Liver (tissue), 8 donors: ENCODE measurements at regions not wholly inside any gene's neighbourhood (a gene's known extent, or its start where the extent isn't known, plus 50 kb on each side); places are given as distances from the start of the nearest gene placed in this dataset.

Experiments used
- DNase-seq: peaks from one replicate; pipeline ENCODE4 v3.0.0-alpha.2; 2017; ENCODE audit warnings: low spot score
- H3K27ac ChIP-seq, 2 donors: one replicate each; pipeline ENCODE4 v1.7.0; 2013; ENCODE audit warnings: inconsistent platforms in 2 of 2, low read length in 2 of 2, control low read depth in 1 of 2, low read depth in 1 of 2, mild to moderate bottlenecking in 1 of 2
- H3K27me3 ChIP-seq, 4 donors: one replicate each; pipeline versions ENCODE4 v1.6.1 to v1.7.0; 2013; ENCODE audit warnings: low read length in 3 of 4, inconsistent platforms in 1 of 4, mild to moderate bottlenecking in 1 of 4, moderate library complexity in 1 of 4; ENCODE audit not compliant: control insufficient read depth in 4 of 4, insufficient read depth in 4 of 4
- H3K36me3 ChIP-seq, 4 donors: one replicate each; pipeline versions ENCODE4 v1.6.1 to v1.7.0; 2013; ENCODE audit warnings: low read length in 3 of 4, mild to moderate bottlenecking in 3 of 4, low read depth in 1 of 4, moderate library complexity in 1 of 4; ENCODE audit not compliant: control insufficient read depth in 4 of 4, insufficient read depth in 3 of 4
- H3K4me1 ChIP-seq, 4 donors: one replicate each; pipeline versions ENCODE4 v1.6.1 to v1.7.0; 2013; ENCODE audit warnings: low read length in 3 of 4, mild to moderate bottlenecking in 3 of 4, moderate library complexity in 1 of 4; ENCODE audit not compliant: control insufficient read depth in 4 of 4, insufficient read depth in 4 of 4
- H3K4me3 ChIP-seq, 3 donors: one replicate each; pipeline versions ENCODE4 v1.6.1 to v1.7.0; 2013; ENCODE audit warnings: low read length in 3 of 3, control low read depth in 1 of 3, low read depth in 1 of 3, mild to moderate bottlenecking in 1 of 3
- H3K9ac ChIP-seq, 2 donors: one replicate each; pipeline ENCODE4 v1.7.0; 2013; ENCODE audit warnings: low read length in 2 of 2, mild to moderate bottlenecking in 2 of 2, moderate library complexity in 2 of 2, control low read depth in 1 of 2, low read depth in 1 of 2
- H3K9me3 ChIP-seq, 4 donors: one replicate each; pipeline versions ENCODE4 v1.6.1 to v1.7.0; 2013; ENCODE audit warnings: low read length in 3 of 4; ENCODE audit not compliant: control insufficient read depth in 4 of 4
- ATF3 ChIP-seq: IDR thresholded peaks from 2 replicates; pipeline ENCODE4 v1.6.1; 2016; ENCODE audit warnings: antibody characterized with exemption
- CTCF ChIP-seq: fragments of 150-350 bp; IDR thresholded peaks from 2 replicates; pipeline ENCODE4 v1.5.1; 2017; ENCODE audit warnings: improper control_type of control experiment, low read depth, low read length; ENCODE audit not compliant: missing input control
- EGR1 ChIP-seq, 2 donors: IDR thresholded peaks; 2 replicates each; pipeline ENCODE4 v1.6.1; 2016 to 2018; ENCODE audit warnings: antibody characterized with exemption in 2 of 2, low read depth in 2 of 2
- FOXA1 ChIP-seq: IDR thresholded peaks from 2 replicates; pipeline ENCODE4 v1.6.1; 2016; ENCODE audit warnings: antibody characterized with exemption
- FOXA2 ChIP-seq: IDR thresholded peaks from 2 replicates; pipeline ENCODE4 v1.6.1; 2016; ENCODE audit warnings: antibody characterized with exemption
- GABPA ChIP-seq, 2 donors: IDR thresholded peaks in 1 of 2; conservative IDR thresholded peaks in 1 of 2; 2 replicates each; pipeline ENCODE4 v1.6.1; 2016; ENCODE audit warnings: antibody characterized with exemption in 2 of 2, mild to moderate bottlenecking in 1 of 2, moderate library complexity in 1 of 2
- HNF4A ChIP-seq, 2 donors: conservative IDR thresholded peaks; 2 replicates each; pipeline ENCODE4 v1.6.1; 2016; ENCODE audit warnings: antibody characterized with exemption in 2 of 2, mild to moderate bottlenecking in 2 of 2
- HNF4G ChIP-seq: IDR thresholded peaks from 2 replicates; pipeline ENCODE4 v1.6.1; 2016; ENCODE audit warnings: antibody characterized with exemption
- JUND ChIP-seq, 2 donors: IDR thresholded peaks; 2 replicates each; pipeline ENCODE4 v1.6.1; 2016; ENCODE audit warnings: antibody characterized with exemption in 2 of 2
- MAX ChIP-seq: IDR thresholded peaks from 2 replicates; pipeline ENCODE4 v1.6.1; 2016; ENCODE audit warnings: antibody characterized with exemption
- NR2F2 ChIP-seq: IDR thresholded peaks from 2 replicates; pipeline ENCODE4 v1.6.1; 2016; ENCODE audit warnings: antibody characterized with exemption
- RAD21 ChIP-seq, 2 donors: IDR thresholded peaks; 2 replicates each; pipeline ENCODE4 v1.6.1; 2016; ENCODE audit warnings: antibody characterized with exemption in 2 of 2, mild to moderate bottlenecking in 2 of 2
- RXRA ChIP-seq, 2 donors: IDR thresholded peaks; 2 replicates each; pipeline ENCODE4 v1.6.1; 2017 to 2018; ENCODE audit warnings: antibody characterized with exemption in 2 of 2, mild to moderate bottlenecking in 1 of 2
- SP1 ChIP-seq: IDR thresholded peaks from 2 replicates; pipeline ENCODE4 v1.6.1; 2018; ENCODE audit warnings: antibody characterized with exemption, mild to moderate bottlenecking
- TAF1 ChIP-seq: conservative IDR thresholded peaks from 2 replicates; pipeline ENCODE4 v1.6.1; 2016; ENCODE audit warnings: antibody characterized with exemption, mild to moderate bottlenecking
- YY1 ChIP-seq: IDR thresholded peaks from 2 replicates; pipeline ENCODE4 v1.6.1; 2016; ENCODE audit warnings: antibody characterized with exemption, mild to moderate bottlenecking
- WGBS: extraction: QIAGEN DNeasy Blood & Tissue Kit; methylation state at CpG from one replicate; pipeline ENCODE4 v1.1.7; 2013; 5-methylcytosine and 5-hydroxymethylcytosine counted together
- TF ChIP-seq, protein P1 (sequence below): IDR thresholded peaks from 2 replicates; pipeline ENCODE4 v1.6.1; 2016; ENCODE audit warnings: antibody characterized with exemption, mild to moderate bottlenecking
- TF ChIP-seq, protein P2 (sequence below): IDR thresholded peaks from 2 replicates; pipeline ENCODE4 v1.6.1; 2016; ENCODE audit warnings: antibody characterized with exemption
- donor health status: healthy.
- donor health status: healthy.
- donor health status: healthy.
- donor health status: healthy.
- donor health status: healthy.

DNA sequence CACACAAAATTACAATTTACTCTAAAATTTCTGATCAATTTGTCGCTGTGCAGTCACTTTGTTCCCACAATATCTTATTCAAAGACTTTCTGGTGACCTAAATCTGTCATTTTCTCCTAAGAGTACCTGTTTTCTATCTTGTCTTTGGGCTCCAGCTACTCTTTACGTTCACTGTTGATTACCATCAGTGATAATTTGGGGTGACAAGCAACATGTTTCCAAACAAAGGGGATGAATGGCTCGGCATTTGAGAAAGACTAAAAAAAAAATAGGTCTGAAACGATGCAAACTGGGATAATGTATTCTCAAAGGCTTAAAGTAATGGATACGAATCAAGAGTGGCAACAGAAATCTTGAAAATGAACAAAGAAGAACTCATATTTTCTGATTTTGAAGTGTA lies 205.2 kb upstream of the DAB2 start:
- H3K4me3 ChIP-seq = no peak overlapping the region
- no peak overlapping the region for H3K27ac ChIP-seq
- no peaks in the 10 kb centered on the region for H3K36me3 ChIP-seq
- no peak overlapping the region for H3K9ac ChIP-seq
- 89% methylated on average over 5 of the region's 5 CpGs for WGBS
- H3K27me3 ChIP-seq = no peaks in the 10 kb centered on the region
- H3K4me1 ChIP-seq = peaks cover 0 to 7% (median 5%) of the 10 kb centered on the region in 4 donors
- peaks cover 0 to 4% (median 0%) of the 10 kb centered on the region in 4 donors for H3K9me3 ChIP-seq
- no peak for DNase-seq
- no peak for TF ChIP-seq YY1
- TF ChIP-seq ATF3 = no peak
- TF ChIP-seq TAF1 = no peak
- TF ChIP-seq EGR1 (IDR thresholded peaks at IDR 0.05; ENCODE audit: low read depth in 2 of 2) = no peak
- no peak for TF ChIP-seq RAD21 (IDR thresholded peaks at IDR 0.05)
- TF ChIP-seq JUND (IDR thresholded peaks at IDR 0.05) = no peak
- no peak for TF ChIP-seq SP1
- TF ChIP-seq RXRA (IDR thresholded peaks at IDR 0.05) = no peak
- TF ChIP-seq GABPA (IDR thresholded peaks at IDR 0.05 in 1 of 2, conservative IDR thresholded peaks at IDR 0.05 in 1 of 2) = no peak
- TF ChIP-seq MAX = no peak
- TF ChIP-seq, protein P1, sequence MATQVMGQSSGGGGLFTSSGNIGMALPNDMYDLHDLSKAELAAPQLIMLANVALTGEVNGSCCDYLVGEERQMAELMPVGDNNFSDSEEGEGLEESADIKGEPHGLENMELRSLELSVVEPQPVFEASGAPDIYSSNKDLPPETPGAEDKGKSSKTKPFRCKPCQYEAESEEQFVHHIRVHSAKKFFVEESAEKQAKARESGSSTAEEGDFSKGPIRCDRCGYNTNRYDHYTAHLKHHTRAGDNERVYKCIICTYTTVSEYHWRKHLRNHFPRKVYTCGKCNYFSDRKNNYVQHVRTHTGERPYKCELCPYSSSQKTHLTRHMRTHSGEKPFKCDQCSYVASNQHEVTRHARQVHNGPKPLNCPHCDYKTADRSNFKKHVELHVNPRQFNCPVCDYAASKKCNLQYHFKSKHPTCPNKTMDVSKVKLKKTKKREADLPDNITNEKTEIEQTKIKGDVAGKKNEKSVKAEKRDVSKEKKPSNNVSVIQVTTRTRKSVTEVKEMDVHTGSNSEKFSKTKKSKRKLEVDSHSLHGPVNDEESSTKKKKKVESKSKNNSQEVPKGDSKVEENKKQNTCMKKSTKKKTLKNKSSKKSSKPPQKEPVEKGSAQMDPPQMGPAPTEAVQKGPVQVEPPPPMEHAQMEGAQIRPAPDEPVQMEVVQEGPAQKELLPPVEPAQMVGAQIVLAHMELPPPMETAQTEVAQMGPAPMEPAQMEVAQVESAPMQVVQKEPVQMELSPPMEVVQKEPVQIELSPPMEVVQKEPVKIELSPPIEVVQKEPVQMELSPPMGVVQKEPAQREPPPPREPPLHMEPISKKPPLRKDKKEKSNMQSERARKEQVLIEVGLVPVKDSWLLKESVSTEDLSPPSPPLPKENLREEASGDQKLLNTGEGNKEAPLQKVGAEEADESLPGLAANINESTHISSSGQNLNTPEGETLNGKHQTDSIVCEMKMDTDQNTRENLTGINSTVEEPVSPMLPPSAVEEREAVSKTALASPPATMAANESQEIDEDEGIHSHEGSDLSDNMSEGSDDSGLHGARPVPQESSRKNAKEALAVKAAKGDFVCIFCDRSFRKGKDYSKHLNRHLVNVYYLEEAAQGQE = no peak
- no peak for TF ChIP-seq FOXA2
- TF ChIP-seq NR2F2 = no peak
- TF ChIP-seq, protein P2, sequence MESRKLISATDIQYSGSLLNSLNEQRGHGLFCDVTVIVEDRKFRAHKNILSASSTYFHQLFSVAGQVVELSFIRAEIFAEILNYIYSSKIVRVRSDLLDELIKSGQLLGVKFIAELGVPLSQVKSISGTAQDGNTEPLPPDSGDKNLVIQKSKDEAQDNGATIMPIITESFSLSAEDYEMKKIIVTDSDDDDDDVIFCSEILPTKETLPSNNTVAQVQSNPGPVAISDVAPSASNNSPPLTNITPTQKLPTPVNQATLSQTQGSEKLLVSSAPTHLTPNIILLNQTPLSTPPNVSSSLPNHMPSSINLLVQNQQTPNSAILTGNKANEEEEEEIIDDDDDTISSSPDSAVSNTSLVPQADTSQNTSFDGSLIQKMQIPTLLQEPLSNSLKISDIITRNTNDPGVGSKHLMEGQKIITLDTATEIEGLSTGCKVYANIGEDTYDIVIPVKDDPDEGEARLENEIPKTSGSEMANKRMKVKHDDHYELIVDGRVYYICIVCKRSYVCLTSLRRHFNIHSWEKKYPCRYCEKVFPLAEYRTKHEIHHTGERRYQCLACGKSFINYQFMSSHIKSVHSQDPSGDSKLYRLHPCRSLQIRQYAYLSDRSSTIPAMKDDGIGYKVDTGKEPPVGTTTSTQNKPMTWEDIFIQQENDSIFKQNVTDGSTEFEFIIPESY = no peak
- no peak for TF ChIP-seq HNF4G
- no peak for TF ChIP-seq FOXA1
- TF ChIP-seq HNF4A (conservative IDR thresholded peaks at IDR 0.05) = no peak
- no peak for TF ChIP-seq CTCF
